SKM-1 (cell line): ENCODE measurements at regions not wholly inside any gene's neighbourhood (a gene's known extent, or its start where the extent isn't known, plus 50 kb on each side); places are given as distances from the start of the nearest gene placed in this dataset.

Experiments
- DNase-seq: peaks from one replicate; lab custom pipeline; 2025; ENCODE audit not compliant: unreplicated experiment; lab: John Stamatoyannopoulos, UW

- no peak for DNase-seq
These were observed 575.6 kb downstream of the INSC start for GRCh38 chr11:15690320-15690719.

- no peak for DNase-seq
These were observed 578.0 kb downstream of the INSC start for GRCh38 chr11:15692739-15693138.

- no peak for DNase-seq
These were observed 580.5 kb downstream of the INSC start for GRCh38 chr11:15695096-15695721.

GRCh38 chr11:15696069-15696468 lies 581.3 kb downstream of the INSC start:
- no peak for DNase-seq

- DNase-seq = no peak
These were observed 582.9 kb downstream of the INSC start for GRCh38 chr11:15697437-15698236.

GRCh38 chr11:15698855-15699254 lies 584.1 kb downstream of the INSC start:
- DNase-seq = no peak

- DNase-seq = no peak
These were observed 585.3 kb downstream of the INSC start for GRCh38 chr11:15699978-15700377.

GRCh38 chr11:15700456-15700855 lies 585.7 kb downstream of the INSC start:
- no peak for DNase-seq

GRCh38 chr11:15704064-15704463 lies 589.3 kb downstream of the INSC start:
- DNase-seq = no peak

- no peak for DNase-seq
These were observed 589.8 kb downstream of the INSC start for GRCh38 chr11:15704556-15704955.

- DNase-seq = no peak
These were observed 591.2 kb downstream of the INSC start for GRCh38 chr11:15705891-15706290.

- no peak for DNase-seq
These were observed 592.5 kb downstream of the INSC start for GRCh38 chr11:15707194-15707593.

- DNase-seq = no peak
These were observed 593.2 kb downstream of the INSC start for GRCh38 chr11:15707971-15708370.

GRCh38 chr11:15710580-15711275 lies 596.0 kb downstream of the INSC start:
- no peak for DNase-seq

- DNase-seq = no peak
These were observed 596.6 kb downstream of the INSC start for GRCh38 chr11:15711311-15711710.

- DNase-seq = no peak
These were observed 600.1 kb downstream of the INSC start for GRCh38 chr11:15714641-15715399.

- DNase-seq = no peak
These were observed 601.8 kb downstream of the INSC start for GRCh38 chr11:15716550-15716949.

- no peak for DNase-seq
These were observed 605.7 kb downstream of the INSC start for GRCh38 chr11:15720460-15720859.

- DNase-seq = no peak
These were observed 609.2 kb downstream of the INSC start for GRCh38 chr11:15723966-15724365.

GRCh38 chr11:15724601-15725000 lies 609.9 kb downstream of the INSC start:
- DNase-seq = no peak

- DNase-seq = no peak
These were observed 610.5 kb downstream of the INSC start for GRCh38 chr11:15725246-15725645.
